SU-DHL-6 (cell line): ENCODE measurements at regions not wholly inside any gene's neighbourhood (a gene's known extent, or its start where the extent isn't known, plus 50 kb on each side); places are given as distances from the start of the nearest gene placed in this dataset.

Experiments used
- H2AFZ ChIP-seq: fragments of 200-600 bp; sonication (generic); 2 replicates; pipeline ENCODE4 v1.6.1; 2014; ENCODE audit warnings: low read depth, mild to moderate bottlenecking, moderate library complexity, mixed read lengths, antibody characterized with exemption, low read length; ENCODE audit not compliant: severe bottlenecking
- H3F3A ChIP-seq: fragments of 200-600 bp; shearing (Covaris generic); 2 replicates; pipeline ENCODE4 v1.6.0; 2016; ENCODE audit warnings: antibody characterized with exemption, mild to moderate bottlenecking; ENCODE audit not compliant: insufficient read depth
- H3K27ac ChIP-seq: fragments of 200-600 bp; sonication (generic); 2 replicates; pipeline ENCODE4 v1.5.1; 2016; ENCODE audit warnings: low read depth, mild to moderate bottlenecking, low read length, moderate library complexity, mixed read lengths
- H3K27me3 ChIP-seq: fragments of 200-600 bp; sonication (generic), shearing (Covaris generic); 2 replicates; pipeline ENCODE4 v1.6.0; 2014; ENCODE audit warnings: mild to moderate bottlenecking, low read length
- H3K36me3 ChIP-seq: fragments of 200-600 bp; sonication (generic); 2 replicates; pipeline ENCODE4 v1.6.1; 2014; ENCODE audit warnings: mild to moderate bottlenecking, low read length, mixed read lengths
- H3K4me2 ChIP-seq: fragments of 300-600, 200-600 bp; shearing (Covaris generic), sonication (generic); 2 replicates; pipeline ENCODE4 v1.6.0; 2014; ENCODE audit warnings: low read length, low read depth, mild to moderate bottlenecking; ENCODE audit not compliant: poor library complexity, severe bottlenecking
- H3K4me3 ChIP-seq: fragments of 200-600 bp; sonication (generic); 2 replicates; pipeline ENCODE4 v1.5.1; 2014; ENCODE audit warnings: antibody characterized with exemption, low read length, mild to moderate bottlenecking, mixed read lengths; ENCODE audit not compliant: insufficient read depth, poor library complexity, severe bottlenecking
- H3K79me2 ChIP-seq: fragments of 200-600 bp; sonication (generic); 2 replicates; pipeline ENCODE4 v1.6.1; 2014; ENCODE audit warnings: mild to moderate bottlenecking, low read length, moderate library complexity; ENCODE audit not compliant: insufficient read depth
- H3K9ac ChIP-seq: fragments of 200-600 bp; sonication (generic); 2 replicates; pipeline ENCODE4 v1.7.0; 2014; ENCODE audit warnings: mild to moderate bottlenecking, low read length
- H3K9me2 ChIP-seq: fragments of 200-600 bp; sonication (generic); replicated peaks from 2 replicates; pipeline ENCODE4 v1.6.1; 2014; ENCODE audit warnings: low read length; ENCODE audit not compliant: insufficient read depth
- H3K9me3 ChIP-seq: fragments of 200-600 bp; sonication (generic); 2 replicates; pipeline ENCODE4 v1.6.1; 2014; ENCODE audit warnings: low read length, mixed read lengths; ENCODE audit not compliant: insufficient read depth
- H4K20me1 ChIP-seq: fragments of 200-600 bp; sonication (generic); 2 replicates; pipeline ENCODE4 v1.6.1; 2014; ENCODE audit warnings: low read depth, mild to moderate bottlenecking, antibody characterized with exemption, low read length, moderate library complexity, mixed read lengths
- CTCF ChIP-seq: fragments of 200-600 bp; sonication (generic); IDR thresholded peaks from one replicate; pipeline ENCODE4 v1.5.1; 2017; ENCODE audit warnings: antibody characterized with exemption, mild to moderate bottlenecking, low read length, moderate library complexity; ENCODE audit not compliant: insufficient read depth, poor library complexity, severe bottlenecking
- EZH2phosphoT487 ChIP-seq: fragments of 200-600 bp; sonication (generic), shearing (Covaris generic); conservative IDR thresholded peaks from 2 replicates; pipeline ENCODE4 v1.6.1; 2018; ENCODE audit warnings: mild to moderate bottlenecking, antibody characterized with exemption, low read length, moderate library complexity, mixed read lengths

DNA sequence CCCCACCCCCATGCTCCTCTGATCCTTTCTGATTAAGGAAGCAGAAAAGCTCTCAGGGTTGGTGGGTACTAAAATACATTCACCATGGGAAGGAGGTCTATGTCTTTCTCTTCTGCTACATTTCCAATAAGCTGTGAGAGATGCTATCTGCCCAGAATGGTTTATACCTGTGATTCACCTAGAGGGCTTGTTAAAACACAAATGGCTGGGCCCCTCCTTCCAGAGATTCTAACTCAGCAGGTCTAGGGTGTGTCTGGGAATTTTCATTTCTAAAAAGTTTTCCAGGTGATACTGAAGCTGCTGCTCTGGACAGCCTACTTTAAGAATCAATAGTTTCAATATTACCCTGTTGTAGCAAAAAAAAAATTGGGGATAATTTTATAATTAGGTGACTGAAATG is 772.2 kb upstream of the ZEB2 start:
- Histone ChIP-seq H3F3A (no peaks in the 10 kb centered on the region), H3K9me3 (no peaks in the 10 kb centered on the region), H4K20me1 (no peaks in the 10 kb centered on the region), H3K36me3 (no peaks in the 10 kb centered on the region), H3K9me2 (no peaks in the 10 kb centered on the region), H3K9ac (no peak overlapping the region), H2AFZ (no peak overlapping the region), H3K27ac (no peak overlapping the region), H3K79me2 (no peaks in the 10 kb centered on the region), H3K4me2 (no peak overlapping the region), H3K27me3 (no peaks in the 10 kb centered on the region), H3K4me3 (no peak overlapping the region)
- TF ChIP-seq CTCF = no peak
- TF ChIP-seq EZH2phosphoT487 = no peak

DNA sequence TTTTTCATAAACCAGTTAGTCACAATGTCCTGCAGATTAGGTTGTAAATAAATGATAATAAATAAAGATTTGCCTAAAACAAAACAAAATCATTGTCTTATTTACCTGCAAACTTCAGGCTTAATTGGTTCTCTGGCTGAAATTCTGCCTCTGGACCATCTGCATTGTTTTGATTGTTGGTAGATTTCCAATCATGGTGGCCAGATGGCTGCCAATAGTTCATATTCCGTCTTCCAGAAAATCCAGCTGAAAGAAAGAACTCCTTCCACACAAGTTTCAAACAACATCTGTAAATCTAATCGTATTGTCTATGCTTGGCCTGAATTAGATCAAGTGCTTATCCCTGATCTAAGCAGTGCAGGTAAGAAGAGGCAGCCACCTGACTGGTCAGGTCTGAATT is 771.1 kb upstream of the ZEB2 start:
- H3K9me2 ChIP-seq = no peaks in the 10 kb centered on the region
- TF ChIP-seq EZH2phosphoT487 (no peak), CTCF (no peak)

DNA sequence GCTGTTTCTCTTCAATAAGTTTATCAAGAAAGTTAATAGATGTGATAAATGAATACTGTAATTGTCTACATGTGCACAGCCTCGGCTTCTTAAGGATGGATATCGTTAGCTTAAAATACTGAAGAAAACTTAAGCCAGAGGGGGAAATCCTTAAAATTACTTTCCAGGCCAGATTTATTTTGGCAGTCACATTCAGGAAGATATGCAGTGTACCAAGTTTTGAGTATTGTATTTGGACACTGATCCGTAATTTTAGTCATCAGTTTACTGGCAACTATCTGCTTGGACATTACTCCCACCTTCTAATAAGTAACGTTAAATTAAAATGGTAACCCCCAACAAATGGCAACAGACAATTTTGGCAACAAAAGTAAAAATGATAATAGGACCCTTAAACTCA is 770.0 kb upstream of the ZEB2 start:
- Histone ChIP-seq H3F3A (no peaks in the 10 kb centered on the region), H3K9me3 (no peaks in the 10 kb centered on the region)
- no peak for TF ChIP-seq EZH2phosphoT487
- TF ChIP-seq CTCF = no peak

More for the DNA sequence above, 771.1 kb upstream of the ZEB2 start:
- Histone ChIP-seq H4K20me1 (no peaks in the 10 kb centered on the region), H2AFZ (no peak overlapping the region), H3K36me3 (no peaks in the 10 kb centered on the region), H3F3A (no peaks in the 10 kb centered on the region), H3K79me2 (no peaks in the 10 kb centered on the region), H3K4me3 (no peak overlapping the region), H3K9me3 (no peaks in the 10 kb centered on the region), H3K27me3 (no peaks in the 10 kb centered on the region), H3K27ac (no peak overlapping the region), H3K9ac (no peak overlapping the region), H3K4me2 (no peak overlapping the region)

More for the DNA sequence above, 770.0 kb upstream of the ZEB2 start:
- no peaks in the 10 kb centered on the region for H3K79me2 ChIP-seq
- no peaks in the 10 kb centered on the region for H4K20me1 ChIP-seq
- H3K4me2 ChIP-seq = no peak overlapping the region
- no peak overlapping the region for H2AFZ ChIP-seq
- no peaks in the 10 kb centered on the region for H3K36me3 ChIP-seq
- no peak overlapping the region for H3K4me3 ChIP-seq
- no peaks in the 10 kb centered on the region for H3K27me3 ChIP-seq
- H3K9ac ChIP-seq = no peak overlapping the region
- H3K9me2 ChIP-seq = no peaks in the 10 kb centered on the region
- no peak overlapping the region for H3K27ac ChIP-seq
